ENCODE measurements at regions not wholly inside any gene's neighbourhood (a gene's known extent, or its start where the extent isn't known, plus 50 kb on each side); places are given as distances from the start of the nearest gene placed in this dataset.

- Mint-ChIP-seq H3K36me3 (ENCODE audit: low read depth) (no peaks in the 10 kb centered on the region), H3K27ac (no peak overlapping the region), H3K4me3 (no peak overlapping the region), H3K9me3 (no peaks in the 10 kb centered on the region; the same call in 2 of the 3 replicates), H3K4me1 (peaks cover 6% of the 10 kb centered on the region), H3K27me3 (ENCODE audit: insufficient read depth, low read depth, poor library complexity) (peaks cover 2% of the 10 kb centered on the region)
- Histone ChIP-seq H3K27ac (ENCODE audit: low read depth) (no peak overlapping the region), H3K4me1 (ENCODE audit: insufficient read depth) (no peaks in the 10 kb centered on the region), H3K36me3 (ENCODE audit: insufficient read depth) (no peaks in the 10 kb centered on the region), H4K20me1 (replicated peaks; ENCODE audit: insufficient read depth) (no peaks in the 10 kb centered on the region), H3K4me3 (no peak overlapping the region), H3K79me2 (replicated peaks; ENCODE audit: insufficient read depth) (no peaks in the 10 kb centered on the region), H2AFZ (no peak overlapping the region), H3K9me2 (ENCODE audit: insufficient read depth) (peaks cover 13% of the 10 kb centered on the region; the same call in 1 of the 2 replicates), H3K4me2 (no peak overlapping the region), H3F3A (replicated peaks; ENCODE audit: low read depth) (no peaks in the 10 kb centered on the region), H3K27me3 (ENCODE audit: insufficient read depth) (no peaks in the 10 kb centered on the region)
- TF ChIP-seq, protein P1, sequence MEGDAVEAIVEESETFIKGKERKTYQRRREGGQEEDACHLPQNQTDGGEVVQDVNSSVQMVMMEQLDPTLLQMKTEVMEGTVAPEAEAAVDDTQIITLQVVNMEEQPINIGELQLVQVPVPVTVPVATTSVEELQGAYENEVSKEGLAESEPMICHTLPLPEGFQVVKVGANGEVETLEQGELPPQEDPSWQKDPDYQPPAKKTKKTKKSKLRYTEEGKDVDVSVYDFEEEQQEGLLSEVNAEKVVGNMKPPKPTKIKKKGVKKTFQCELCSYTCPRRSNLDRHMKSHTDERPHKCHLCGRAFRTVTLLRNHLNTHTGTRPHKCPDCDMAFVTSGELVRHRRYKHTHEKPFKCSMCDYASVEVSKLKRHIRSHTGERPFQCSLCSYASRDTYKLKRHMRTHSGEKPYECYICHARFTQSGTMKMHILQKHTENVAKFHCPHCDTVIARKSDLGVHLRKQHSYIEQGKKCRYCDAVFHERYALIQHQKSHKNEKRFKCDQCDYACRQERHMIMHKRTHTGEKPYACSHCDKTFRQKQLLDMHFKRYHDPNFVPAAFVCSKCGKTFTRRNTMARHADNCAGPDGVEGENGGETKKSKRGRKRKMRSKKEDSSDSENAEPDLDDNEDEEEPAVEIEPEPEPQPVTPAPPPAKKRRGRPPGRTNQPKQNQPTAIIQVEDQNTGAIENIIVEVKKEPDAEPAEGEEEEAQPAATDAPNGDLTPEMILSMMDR (conservative IDR thresholded peaks at IDR 0.05; ENCODE audit: low read depth in 2 of 2) = no peak
- no peak for TF ChIP-seq NANOG (IDR thresholded peaks at IDR 0.05; ENCODE audit: borderline replicate concordance)
- no peak for TF ChIP-seq CREB1 (CRISPR knock-in tag; IDR thresholded peaks at IDR 0.05; ENCODE audit: low read depth)
- no peak for TF ChIP-seq REST (IDR thresholded peaks at IDR 0.05; ENCODE audit: unreplicated experiment)
- no peak for TF ChIP-seq STAT1 (IDR thresholded peaks at IDR 0.05; ENCODE audit: unreplicated experiment)
- no peak for TF ChIP-seq ZNF331 (CRISPR knock-in tag; IDR thresholded peaks at IDR 0.05; ENCODE audit: low read depth)
- no peak for TF ChIP-seq EZH2 (IDR thresholded peaks at IDR 0.05; ENCODE audit: low read depth, unreplicated experiment)
- no peak for TF ChIP-seq ZNF114 (CRISPR knock-in tag; IDR thresholded peaks at IDR 0.05)
- TF ChIP-seq ETS1 (IDR thresholded peaks at IDR 0.05) = no peak
- TF ChIP-seq, protein P2, sequence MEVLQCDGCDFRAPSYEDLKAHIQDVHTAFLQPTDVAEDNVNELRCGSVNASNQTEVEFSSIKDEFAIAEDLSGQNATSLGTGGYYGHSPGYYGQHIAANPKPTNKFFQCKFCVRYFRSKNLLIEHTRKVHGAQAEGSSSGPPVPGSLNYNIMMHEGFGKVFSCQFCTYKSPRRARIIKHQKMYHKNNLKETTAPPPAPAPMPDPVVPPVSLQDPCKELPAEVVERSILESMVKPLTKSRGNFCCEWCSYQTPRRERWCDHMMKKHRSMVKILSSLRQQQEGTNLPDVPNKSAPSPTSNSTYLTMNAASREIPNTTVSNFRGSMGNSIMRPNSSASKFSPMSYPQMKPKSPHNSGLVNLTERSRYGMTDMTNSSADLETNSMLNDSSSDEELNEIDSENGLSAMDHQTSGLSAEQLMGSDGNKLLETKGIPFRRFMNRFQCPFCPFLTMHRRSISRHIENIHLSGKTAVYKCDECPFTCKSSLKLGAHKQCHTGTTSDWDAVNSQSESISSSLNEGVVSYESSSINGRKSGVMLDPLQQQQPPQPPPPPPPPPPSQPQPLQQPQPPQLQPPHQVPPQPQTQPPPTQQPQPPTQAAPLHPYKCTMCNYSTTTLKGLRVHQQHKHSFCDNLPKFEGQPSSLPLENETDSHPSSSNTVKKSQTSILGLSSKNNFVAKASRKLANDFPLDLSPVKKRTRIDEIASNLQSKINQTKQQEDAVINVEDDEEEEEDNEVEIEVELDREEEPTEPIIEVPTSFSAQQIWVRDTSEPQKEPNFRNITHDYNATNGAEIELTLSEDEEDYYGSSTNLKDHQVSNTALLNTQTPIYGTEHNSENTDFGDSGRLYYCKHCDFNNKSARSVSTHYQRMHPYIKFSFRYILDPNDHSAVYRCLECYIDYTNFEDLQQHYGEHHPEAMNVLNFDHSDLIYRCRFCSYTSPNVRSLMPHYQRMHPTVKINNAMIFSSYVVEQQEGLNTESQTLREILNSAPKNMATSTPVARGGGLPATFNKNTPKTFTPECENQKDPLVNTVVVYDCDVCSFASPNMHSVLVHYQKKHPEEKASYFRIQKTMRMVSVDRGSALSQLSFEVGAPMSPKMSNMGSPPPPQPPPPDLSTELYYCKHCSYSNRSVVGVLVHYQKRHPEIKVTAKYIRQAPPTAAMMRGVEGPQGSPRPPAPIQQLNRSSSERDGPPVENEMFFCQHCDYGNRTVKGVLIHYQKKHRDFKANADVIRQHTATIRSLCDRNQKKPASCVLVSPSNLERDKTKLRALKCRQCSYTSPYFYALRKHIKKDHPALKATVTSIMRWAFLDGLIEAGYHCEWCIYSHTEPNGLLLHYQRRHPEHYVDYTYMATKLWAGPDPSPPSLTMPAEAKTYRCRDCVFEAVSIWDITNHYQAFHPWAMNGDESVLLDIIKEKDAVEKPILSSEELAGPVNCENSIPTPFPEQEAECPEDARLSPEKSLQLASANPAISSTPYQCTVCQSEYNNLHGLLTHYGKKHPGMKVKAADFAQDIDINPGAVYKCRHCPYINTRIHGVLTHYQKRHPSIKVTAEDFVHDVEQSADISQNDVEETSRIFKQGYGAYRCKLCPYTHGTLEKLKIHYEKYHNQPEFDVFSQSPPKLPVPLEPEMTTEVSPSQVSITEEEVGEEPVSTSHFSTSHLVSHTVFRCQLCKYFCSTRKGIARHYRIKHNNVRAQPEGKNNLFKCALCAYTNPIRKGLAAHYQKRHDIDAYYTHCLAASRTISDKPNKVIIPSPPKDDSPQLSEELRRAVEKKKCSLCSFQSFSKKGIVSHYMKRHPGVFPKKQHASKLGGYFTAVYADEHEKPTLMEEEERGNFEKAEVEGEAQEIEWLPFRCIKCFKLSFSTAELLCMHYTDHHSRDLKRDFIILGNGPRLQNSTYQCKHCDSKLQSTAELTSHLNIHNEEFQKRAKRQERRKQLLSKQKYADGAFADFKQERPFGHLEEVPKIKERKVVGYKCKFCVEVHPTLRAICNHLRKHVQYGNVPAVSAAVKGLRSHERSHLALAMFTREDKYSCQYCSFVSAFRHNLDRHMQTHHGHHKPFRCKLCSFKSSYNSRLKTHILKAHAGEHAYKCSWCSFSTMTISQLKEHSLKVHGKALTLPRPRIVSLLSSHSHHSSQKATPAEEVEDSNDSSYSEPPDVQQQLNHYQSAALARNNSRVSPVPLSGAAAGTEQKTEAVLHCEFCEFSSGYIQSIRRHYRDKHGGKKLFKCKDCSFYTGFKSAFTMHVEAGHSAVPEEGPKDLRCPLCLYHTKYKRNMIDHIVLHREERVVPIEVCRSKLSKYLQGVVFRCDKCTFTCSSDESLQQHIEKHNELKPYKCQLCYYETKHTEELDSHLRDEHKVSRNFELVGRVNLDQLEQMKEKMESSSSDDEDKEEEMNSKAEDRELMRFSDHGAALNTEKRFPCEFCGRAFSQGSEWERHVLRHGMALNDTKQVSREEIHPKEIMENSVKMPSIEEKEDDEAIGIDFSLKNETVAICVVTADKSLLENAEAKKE (CRISPR knock-in tag; IDR thresholded peaks at IDR 0.05) = no peak
- no peak for TF ChIP-seq JUNB (IDR thresholded peaks at IDR 0.05; ENCODE audit: unreplicated experiment)
- TF ChIP-seq EZH2phosphoT487 (IDR thresholded peaks at IDR 0.05; ENCODE audit: unreplicated experiment) = no peak
- no peak for TF ChIP-seq POLR2AphosphoS5 (IDR thresholded peaks at IDR 0.05; ENCODE audit: low read depth)
- no peak for DNase-seq (ENCODE audit: low spot score)
- ATAC-seq = no peak
Observed at GRCh38 chr10:31125789-31126188, 94.1 kb upstream of the ZNF438 start.
